Peyer's patch (tissue), 4 donors: ENCODE measurements at regions not wholly inside any gene's neighbourhood (a gene's known extent, or its start where the extent isn't known, plus 50 kb on each side); places are given as distances from the start of the nearest gene placed in this dataset.

Experiments used
- POLR2A ChIP-seq, 2 donors: fragments of 450-650 bp; IDR thresholded peaks; one replicate each; pipeline ENCODE4 v1.5.1; 2017; ENCODE audit warnings: antibody characterized with exemption in 2 of 2, mild to moderate bottlenecking in 2 of 2, moderate library complexity in 2 of 2
- TF ChIP-seq, protein P1 (sequence below), 6 experiments: fragments of 450-650 bp in 4 of 6; fragments of 200-600 bp in 2 of 6; sonication (generic) in 1 of 6; IDR thresholded peaks; one replicate each; pipeline ENCODE4 v1.5.1; 2017 to 2019; ENCODE audit warnings: antibody characterized with exemption in 6 of 6, mild to moderate bottlenecking in 3 of 6, moderate library complexity in 1 of 6

DNA sequence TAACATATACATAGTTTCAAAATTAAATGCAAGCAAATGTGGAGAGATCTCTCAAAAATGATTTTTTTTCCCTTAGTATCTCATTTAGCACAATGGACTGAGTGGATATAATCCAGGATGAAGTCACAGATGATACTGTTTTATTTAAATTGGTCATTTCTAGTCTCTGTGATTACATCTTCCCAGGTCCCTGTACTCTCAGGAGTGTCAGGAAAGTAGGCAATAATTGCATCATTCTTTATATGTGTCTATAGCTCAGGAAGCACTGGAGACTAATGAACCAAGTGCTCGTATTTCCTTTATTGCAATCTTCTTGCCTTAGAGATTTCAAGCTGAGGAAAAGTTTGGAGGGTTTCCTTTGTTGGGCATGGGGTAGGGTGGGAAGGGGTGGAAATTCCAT is 309.4 kb upstream of the THRB start:
- no peak for TF ChIP-seq POLR2A (IDR thresholded peaks at IDR 0.05)
- TF ChIP-seq, protein P1, sequence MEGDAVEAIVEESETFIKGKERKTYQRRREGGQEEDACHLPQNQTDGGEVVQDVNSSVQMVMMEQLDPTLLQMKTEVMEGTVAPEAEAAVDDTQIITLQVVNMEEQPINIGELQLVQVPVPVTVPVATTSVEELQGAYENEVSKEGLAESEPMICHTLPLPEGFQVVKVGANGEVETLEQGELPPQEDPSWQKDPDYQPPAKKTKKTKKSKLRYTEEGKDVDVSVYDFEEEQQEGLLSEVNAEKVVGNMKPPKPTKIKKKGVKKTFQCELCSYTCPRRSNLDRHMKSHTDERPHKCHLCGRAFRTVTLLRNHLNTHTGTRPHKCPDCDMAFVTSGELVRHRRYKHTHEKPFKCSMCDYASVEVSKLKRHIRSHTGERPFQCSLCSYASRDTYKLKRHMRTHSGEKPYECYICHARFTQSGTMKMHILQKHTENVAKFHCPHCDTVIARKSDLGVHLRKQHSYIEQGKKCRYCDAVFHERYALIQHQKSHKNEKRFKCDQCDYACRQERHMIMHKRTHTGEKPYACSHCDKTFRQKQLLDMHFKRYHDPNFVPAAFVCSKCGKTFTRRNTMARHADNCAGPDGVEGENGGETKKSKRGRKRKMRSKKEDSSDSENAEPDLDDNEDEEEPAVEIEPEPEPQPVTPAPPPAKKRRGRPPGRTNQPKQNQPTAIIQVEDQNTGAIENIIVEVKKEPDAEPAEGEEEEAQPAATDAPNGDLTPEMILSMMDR (IDR thresholded peaks at IDR 0.05) = no peak
